B cell (primary cell): ENCODE measurements at regions not wholly inside any gene's neighbourhood (a gene's known extent, or its start where the extent isn't known, plus 50 kb on each side); places are given as distances from the start of the nearest gene placed in this dataset.

ENCODE experiments used
- ATAC-seq: fragments of 200-7000 bp; cut with Tn5 transposase; one replicate; pipeline ENCODE4 v1.10.0; 2021; ENCODE audit warnings: low read depth, mild to moderate bottlenecking, moderate number of reproducible peaks, moderate library complexity
- CTCF ChIA-PET: fragments of 350-600 bp; sonication (Branson Sonifier 250); formaldehyde crosslinking; loops from one replicate; lab custom pipeline; 2021; ENCODE audit warnings: antibody characterized with exemption, inconsistent platforms; lab: Charles Lee
- POLR2A ChIA-PET: fragments of 350-600 bp; sonication (Branson Sonifier 250); formaldehyde crosslinking; loops from one replicate; lab custom pipeline; 2021; ENCODE audit warnings: antibody characterized with exemption; lab: Charles Lee
- DNase-seq: peaks from one replicate; pipeline ENCODE4 v3.0.0; 2013
- H2AFZ ChIP-seq: 2 replicates; pipeline ENCODE4 v1.6.1; 2012; ENCODE audit warnings: mild to moderate bottlenecking, low read depth, low read length; ENCODE audit not compliant: insufficient read depth, poor library complexity, severe bottlenecking
- H3K27ac ChIP-seq, 2 donors: 1 replicate in 1 of 2; 2 replicates in 1 of 2; pipeline ENCODE4 v1.5.1; 2012 to 2013; ENCODE audit warnings: low read length in 2 of 2, mild to moderate bottlenecking in 2 of 2, moderate library complexity in 1 of 2
- H3K27me3 ChIP-seq, 4 experiments: fragments of 200-600 bp in 1 of 4; sonication (generic) in 1 of 4; replicated peaks in 1 of 4; 1 replicate in 2 of 4; 2 replicates in 2 of 4; pipeline versions ENCODE4 v1.6.1 to v1.7.0; 2013 to 2016; ENCODE audit warnings: low read length in 3 of 4, mild to moderate bottlenecking in 2 of 4, mixed read lengths in 1 of 4, moderate library complexity in 1 of 4; ENCODE audit not compliant: insufficient read depth in 4 of 4, control insufficient read depth in 3 of 4; ENCODE audit errors: control extremely low read depth in 1 of 4
- H3K36me3 ChIP-seq, 2 experiments: replicated peaks in 1 of 2; 1 replicate in 1 of 2; 2 replicates in 1 of 2; pipeline versions ENCODE4 v1.6.1 to v1.7.1; 2013; ENCODE audit warnings: low read length in 1 of 2; ENCODE audit not compliant: insufficient read depth in 2 of 2, control insufficient read depth in 1 of 2; ENCODE audit errors: control extremely low read depth in 1 of 2, extremely low read depth in 1 of 2
- H3K4me1 ChIP-seq, 2 donors: fragments of 200-600 bp in 1 of 2; sonication (generic) in 1 of 2; 1 replicate in 1 of 2; 2 replicates in 1 of 2; pipeline versions ENCODE4 v1.5.1 to v1.6.1; 2013 to 2017; ENCODE audit warnings: low read length in 2 of 2; ENCODE audit not compliant: control insufficient read depth in 2 of 2, insufficient read depth in 2 of 2
- H3K4me2 ChIP-seq: replicated peaks from 2 replicates; pipeline ENCODE3; 2012; ENCODE audit warnings: mild to moderate bottlenecking, low read depth, low read length; ENCODE audit not compliant: poor library complexity, severe bottlenecking
- H3K4me3 ChIP-seq, 5 experiments: fragments of 200-600 bp in 1 of 5; sonication (generic) in 1 of 5; 1 replicate in 3 of 5; 2 replicates in 2 of 5; pipeline versions ENCODE4 v1.5.1 to v1.7.0; 2011 to 2016; ENCODE audit warnings: low read length in 4 of 5, mild to moderate bottlenecking in 4 of 5, low read depth in 2 of 5, control low read depth in 1 of 5, moderate library complexity in 1 of 5; ENCODE audit not compliant: insufficient read depth in 1 of 5; ENCODE audit errors: control extremely low read depth in 1 of 5, extremely low read depth in 1 of 5
- H3K79me2 ChIP-seq: fragments of 200-600 bp; sonication (generic); one replicate; pipeline ENCODE4 v1.6.0; 2016; ENCODE audit warnings: low read length; ENCODE audit not compliant: control insufficient read depth, insufficient read depth
- H3K9ac ChIP-seq: fragments of 200-600 bp; sonication (generic); 2 replicates; pipeline ENCODE4 v1.6.1; 2017; ENCODE audit warnings: mild to moderate bottlenecking, low read length, moderate library complexity
- H3K9me3 ChIP-seq, 3 donors: one replicate each; pipeline versions ENCODE4 v1.6.1 to v1.7.1; 2013; ENCODE audit warnings: low read length in 2 of 3; ENCODE audit not compliant: control insufficient read depth in 2 of 3, insufficient read depth in 1 of 3; ENCODE audit errors: control extremely low read depth in 1 of 3
- H4K20me1 ChIP-seq: 2 replicates; pipeline ENCODE4 v1.6.0; 2012; ENCODE audit warnings: mild to moderate bottlenecking, low read length; ENCODE audit not compliant: insufficient read depth, control insufficient read depth, poor library complexity, severe bottlenecking
- H3K27ac Mint-ChIP-seq: one replicate; pipeline ENCODE4 v1.8.0; 2021; ENCODE audit warnings: mixed read lengths
- H3K27me3 Mint-ChIP-seq: one replicate; pipeline ENCODE4 v1.8.0; 2021; ENCODE audit warnings: mixed read lengths
- H3K4me1 Mint-ChIP-seq: one replicate; pipeline ENCODE4 v1.8.0; 2021; ENCODE audit warnings: mixed read lengths
- H3K4me3 Mint-ChIP-seq: one replicate; pipeline ENCODE4 v1.8.0; 2021; ENCODE audit warnings: mixed read lengths
- H3K9me3 Mint-ChIP-seq: one replicate; pipeline ENCODE4 v1.8.0; 2022; ENCODE audit warnings: mixed read lengths; ENCODE audit not compliant: insufficient read depth
- EZH2 ChIP-seq: IDR thresholded peaks from 2 replicates; pipeline ENCODE4 v1.6.1; 2012; ENCODE audit warnings: borderline replicate concordance, low read depth, mild to moderate bottlenecking, moderate library complexity, low read length; ENCODE audit not compliant: insufficient read depth, poor library complexity, severe bottlenecking
- WGBS: methylation state at CpG from one replicate; pipeline ENCODE4 v1.1.5; 2013; ENCODE audit warnings: missing lambda C conversion rate; ENCODE audit not compliant: insufficient coverage; 5-methylcytosine and 5-hydroxymethylcytosine counted together
- intact Hi-C: fragments of 100-400 bp; cut with micrococcal nuclease; formaldehyde crosslinking; loops from one replicate; pipeline ENCODE4 v1.10.0; 2022
- TF ChIP-seq, protein P1 (sequence below): fragments of 200-600 bp; IDR thresholded peaks from one replicate; pipeline ENCODE4 v1.8.0; 2022; ENCODE audit warnings: antibody characterized with exemption, mild to moderate bottlenecking

DNA sequence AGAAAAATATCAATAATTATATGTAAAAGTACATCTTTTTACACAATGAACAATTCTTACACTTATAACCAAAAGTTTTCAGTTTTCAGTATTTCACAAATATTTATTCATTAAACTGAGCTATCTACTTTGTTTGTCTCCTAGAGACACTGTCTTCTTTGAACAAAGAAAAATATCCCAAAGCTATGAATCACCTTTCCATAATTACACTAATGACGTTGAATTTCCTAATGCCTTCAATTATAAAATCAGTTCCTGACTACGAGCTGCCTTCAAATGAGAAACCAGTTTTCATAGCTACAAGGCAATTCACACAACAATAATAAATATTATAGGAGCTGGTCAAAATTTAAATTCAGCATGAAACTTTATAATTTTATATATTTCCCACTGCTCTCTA, 201.8 kb upstream of the BRINP3 start:
- H3K79me2 ChIP-seq: no peaks in the 10 kb centered on the region
- CTCF ChIA-PET: no interaction called here
- no peak for DNase-seq
- Mint-ChIP-seq H3K4me3 (no peak overlapping the region), H3K4me1 (no peaks in the 10 kb centered on the region), H3K27ac (no peak overlapping the region), H3K27me3 (no peaks in the 10 kb centered on the region), H3K9me3 (no peaks in the 10 kb centered on the region)
- no peak for ATAC-seq
- H3K4me3 ChIP-seq: no peak overlapping the region
- no peak for TF ChIP-seq EZH2
- TF ChIP-seq, protein P1, sequence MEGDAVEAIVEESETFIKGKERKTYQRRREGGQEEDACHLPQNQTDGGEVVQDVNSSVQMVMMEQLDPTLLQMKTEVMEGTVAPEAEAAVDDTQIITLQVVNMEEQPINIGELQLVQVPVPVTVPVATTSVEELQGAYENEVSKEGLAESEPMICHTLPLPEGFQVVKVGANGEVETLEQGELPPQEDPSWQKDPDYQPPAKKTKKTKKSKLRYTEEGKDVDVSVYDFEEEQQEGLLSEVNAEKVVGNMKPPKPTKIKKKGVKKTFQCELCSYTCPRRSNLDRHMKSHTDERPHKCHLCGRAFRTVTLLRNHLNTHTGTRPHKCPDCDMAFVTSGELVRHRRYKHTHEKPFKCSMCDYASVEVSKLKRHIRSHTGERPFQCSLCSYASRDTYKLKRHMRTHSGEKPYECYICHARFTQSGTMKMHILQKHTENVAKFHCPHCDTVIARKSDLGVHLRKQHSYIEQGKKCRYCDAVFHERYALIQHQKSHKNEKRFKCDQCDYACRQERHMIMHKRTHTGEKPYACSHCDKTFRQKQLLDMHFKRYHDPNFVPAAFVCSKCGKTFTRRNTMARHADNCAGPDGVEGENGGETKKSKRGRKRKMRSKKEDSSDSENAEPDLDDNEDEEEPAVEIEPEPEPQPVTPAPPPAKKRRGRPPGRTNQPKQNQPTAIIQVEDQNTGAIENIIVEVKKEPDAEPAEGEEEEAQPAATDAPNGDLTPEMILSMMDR: no peak
- 83% methylated on average over 1 of the region's 2 CpGs for WGBS
- H3K4me2 ChIP-seq: no peak overlapping the region
- H3K9me3 ChIP-seq: no peaks in the 10 kb centered on the region
- H2AFZ ChIP-seq: no peak overlapping the region
- H3K36me3 ChIP-seq: no peaks in the 10 kb centered on the region
- no peaks in the 10 kb centered on the region for H3K4me1 ChIP-seq
- no peak overlapping the region for H3K27ac ChIP-seq
- H3K9ac ChIP-seq: no peak overlapping the region
- H3K27me3 ChIP-seq: no peaks in the 10 kb centered on the region
- intact Hi-C loops: no loop called here
- no peaks in the 10 kb centered on the region for H4K20me1 ChIP-seq
- POLR2A ChIA-PET: no interaction called here

DNA sequence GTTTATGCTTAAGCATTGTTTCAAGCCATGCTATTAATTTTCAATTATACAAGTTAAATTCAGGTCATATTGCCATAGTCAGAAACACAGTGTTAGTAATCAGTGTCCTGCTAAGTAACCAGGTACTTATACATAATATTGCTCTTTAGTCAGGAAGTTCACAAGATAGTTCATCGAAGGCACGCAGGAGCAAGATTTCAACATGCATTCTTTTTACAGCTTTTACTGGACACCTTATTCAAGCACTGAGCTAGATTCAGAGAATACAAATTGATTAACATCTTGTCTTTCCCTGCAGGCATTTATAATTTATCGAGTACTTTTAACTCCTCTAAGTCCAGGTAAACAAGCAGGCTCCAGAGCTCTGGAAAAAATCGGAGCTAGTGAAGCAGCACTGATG, 202.3 kb upstream of the BRINP3 start:
- 100% methylated on average over 2 of the region's 4 CpGs for WGBS
- intact Hi-C loops: no loop called here

More for the DNA sequence above, 202.3 kb upstream of the BRINP3 start:
- no peaks in the 10 kb centered on the region for H3K9me3 Mint-ChIP-seq
- no peaks in the 10 kb centered on the region for H3K27me3 Mint-ChIP-seq
- TF ChIP-seq EZH2: no peak
- TF ChIP-seq, protein P1: no peak
- ChIA-PET CTCF (no interaction called here), POLR2A (no interaction called here)
- DNase-seq (no peak), ATAC-seq (no peak)
- H4K20me1 ChIP-seq: no peaks in the 10 kb centered on the region
- no peaks in the 10 kb centered on the region for H3K36me3 ChIP-seq
- H3K4me1 Mint-ChIP-seq: no peaks in the 10 kb centered on the region
- H3K9ac ChIP-seq: no peak overlapping the region
- H3K79me2 ChIP-seq: no peaks in the 10 kb centered on the region
- H3K9me3 ChIP-seq: no peaks in the 10 kb centered on the region
- H3K27ac ChIP-seq: no peak overlapping the region
- H3K4me3 Mint-ChIP-seq: no peak overlapping the region
- H2AFZ ChIP-seq: no peak overlapping the region
- H3K27ac Mint-ChIP-seq: no peak overlapping the region
- H3K27me3 ChIP-seq: no peaks in the 10 kb centered on the region
- H3K4me2 ChIP-seq: no peak overlapping the region
- no peaks in the 10 kb centered on the region for H3K4me1 ChIP-seq
- no peak overlapping the region for H3K4me3 ChIP-seq
